Keratinocyte (primary cell): ENCODE measurements at regions not wholly inside any gene's neighbourhood (a gene's known extent, or its start where the extent isn't known, plus 50 kb on each side); places are given as distances from the start of the nearest gene placed in this dataset.
A peak's percentile ranks its signal among the peaks of the same experiment; 100 is the strongest.

Experiments
- DNase-seq: peaks from one replicate; pipeline ENCODE4 v3.0.0-alpha.2; 2011; ENCODE audit warnings: low read depth, missing footprints, low spot score
- FAIRE-seq: peaks from 2 replicates; lab custom pipeline; 2011; peaks lifted over from hg19 to GRCh38; lab: Jason Lieb, UNC
- H2AFZ ChIP-seq: 2 replicates; pipeline ENCODE4 v1.6.0; 2012; ENCODE audit warnings: low read length, control low read depth, inconsistent platforms; ENCODE audit not compliant: control insufficient read depth
- H3K27ac ChIP-seq: 2 replicates; pipeline ENCODE4 v1.5.1; 2011; ENCODE audit warnings: low read length; ENCODE audit not compliant: control insufficient read depth, insufficient read depth
- H3K27me3 ChIP-seq: 3 replicates; pipeline ENCODE4 v1.6.0; 2011; ENCODE audit warnings: low read length; ENCODE audit not compliant: control insufficient read depth, insufficient read depth; ENCODE audit errors: extremely low read depth
- H3K36me3 ChIP-seq, 2 experiments: 2 replicates in 1 of 2; 3 replicates in 1 of 2; pipeline ENCODE4 v1.5.1; 2011; ENCODE audit warnings: low read length in 2 of 2, mild to moderate bottlenecking in 1 of 2; ENCODE audit not compliant: control insufficient read depth in 2 of 2, insufficient read depth in 2 of 2; ENCODE audit errors: extremely low read depth in 1 of 2
- H3K4me1 ChIP-seq: 3 replicates; pipeline ENCODE4 v1.5.1; 2011; ENCODE audit warnings: low read length; ENCODE audit not compliant: control insufficient read depth, insufficient read depth; ENCODE audit errors: extremely low read depth
- H3K4me2 ChIP-seq: 3 replicates; pipeline ENCODE4 v1.6.0; 2011; ENCODE audit warnings: low read depth, low read length; ENCODE audit not compliant: control insufficient read depth, insufficient read depth; ENCODE audit errors: extremely low read depth
- H3K4me3 ChIP-seq, 3 experiments: fragments of 200-600 bp in 1 of 3; sonication (generic) in 1 of 3; 2 replicates in 2 of 3; 3 replicates in 1 of 3; pipeline ENCODE4 v1.5.1; 2011 to 2016; ENCODE audit warnings: low read length in 3 of 3, mild to moderate bottlenecking in 3 of 3, control low read depth in 2 of 3, inconsistent platforms in 1 of 3, low read depth in 1 of 3, mixed read lengths in 1 of 3, mixed run types in 1 of 3, moderate library complexity in 1 of 3; ENCODE audit not compliant: control insufficient read depth in 2 of 3, insufficient read depth in 2 of 3; ENCODE audit errors: extremely low read depth in 1 of 3
- H3K79me2 ChIP-seq: 2 replicates; pipeline ENCODE4 v1.6.0; 2012; ENCODE audit warnings: low read length; ENCODE audit not compliant: control insufficient read depth, insufficient read depth
- H3K9ac ChIP-seq: 3 replicates; pipeline ENCODE4 v1.6.0; 2011; ENCODE audit warnings: low read length; ENCODE audit not compliant: control insufficient read depth, insufficient read depth; ENCODE audit errors: extremely low read depth
- H3K9me1 ChIP-seq: 3 replicates; pipeline ENCODE4 v1.6.0; 2011; ENCODE audit warnings: low read length; ENCODE audit not compliant: control insufficient read depth, insufficient read depth; ENCODE audit errors: extremely low read depth
- H3K9me3 ChIP-seq: 2 replicates; pipeline ENCODE4 v1.5.1; 2012; ENCODE audit warnings: low read depth, low read length; ENCODE audit not compliant: control insufficient read depth
- H4K20me1 ChIP-seq: 3 replicates; pipeline ENCODE4 v1.6.0; 2011; ENCODE audit warnings: low read length; ENCODE audit not compliant: control insufficient read depth, insufficient read depth; ENCODE audit errors: extremely low read depth
- CTCF ChIP-seq, 3 experiments: IDR thresholded peaks in 1 of 3; conservative IDR thresholded peaks in 1 of 3; optimal IDR thresholded peaks in 1 of 3; 2 replicates in 2 of 3; 3 replicates in 1 of 3; pipeline versions ENCODE3 to v1.5.1; 2011; ENCODE audit warnings: low read length in 3 of 3, mild to moderate bottlenecking in 3 of 3, moderate library complexity in 2 of 3, control low read depth in 1 of 3, inconsistent platforms in 1 of 3; ENCODE audit not compliant: insufficient read depth in 2 of 3; ENCODE audit errors: extremely low read depth in 1 of 3
- EZH2 ChIP-seq: IDR thresholded peaks from one replicate; pipeline ENCODE4 v1.6.1; 2012; ENCODE audit warnings: inconsistent platforms, mild to moderate bottlenecking, low read length, moderate library complexity
- dilution Hi-C: fragments of 300-500 bp; cut with MboI; formaldehyde crosslinking; loops from one replicate; pipeline ENCODE4 v1.7.0; 2020; ENCODE audit warnings: low sequenced_read_pairs; ENCODE audit not compliant: extremely low pct_ligation_motif_present

- Histone ChIP-seq H3K9me1 (no peaks in the 10 kb centered on the region), H3K4me3 (no peak overlapping the region), H3K9me3 (no peaks in the 10 kb centered on the region), H3K9ac (no peak overlapping the region), H3K27ac (no peak overlapping the region), H3K27me3 (no peaks in the 10 kb centered on the region), H3K36me3 (no peaks in the 10 kb centered on the region), H3K79me2 (no peaks in the 10 kb centered on the region), H3K4me1 (no peaks in the 10 kb centered on the region), H4K20me1 (no peaks in the 10 kb centered on the region), H3K4me2 (no peak overlapping the region), H2AFZ (no peak overlapping the region)
- dilution Hi-C loops: no loop called here
- TF ChIP-seq CTCF (optimal IDR thresholded peaks at IDR 0.05 in 1 of 3, IDR thresholded peaks at IDR 0.05 in 1 of 3, conservative IDR thresholded peaks at IDR 0.05 in 1 of 3; ENCODE audit: extremely low read depth in 1 of 3, insufficient read depth in 2 of 3, low read length in 3 of 3): no peak
- no peak for TF ChIP-seq EZH2
- DNase-seq (no peak), FAIRE-seq (no peak)
Measured at GRCh38 chr2:58875436-58875835, 634.3 kb upstream of the FANCL start.

- dilution Hi-C loops: no loop called here
- no peak for DNase-seq
Measured at GRCh38 chr2:58871469-58872142, 630.5 kb upstream of the FANCL start.

More at GRCh38 chr2:58871469-58872142, 630.5 kb upstream of the FANCL start:
- FAIRE-seq: no peak
- H3K4me3 ChIP-seq: no peak overlapping the region
- no peak overlapping the region for H3K27ac ChIP-seq
- no peaks in the 10 kb centered on the region for H3K79me2 ChIP-seq
- H4K20me1 ChIP-seq: no peaks in the 10 kb centered on the region
- H3K4me1 ChIP-seq: no peaks in the 10 kb centered on the region
- no peaks in the 10 kb centered on the region for H3K9me1 ChIP-seq
- H3K9me3 ChIP-seq: no peaks in the 10 kb centered on the region
- no peak overlapping the region for H3K9ac ChIP-seq
- no peak overlapping the region for H2AFZ ChIP-seq
- H3K36me3 ChIP-seq: no peaks in the 10 kb centered on the region
- no peak overlapping the region for H3K4me2 ChIP-seq
- TF ChIP-seq CTCF (optimal IDR thresholded peaks at IDR 0.05 in 1 of 3, IDR thresholded peaks at IDR 0.05 in 1 of 3, conservative IDR thresholded peaks at IDR 0.05 in 1 of 3; ENCODE audit: extremely low read depth in 1 of 3, insufficient read depth in 2 of 3, low read length in 3 of 3) (peak in 1 of 3 experiments; percentile 14), EZH2 (no peak)
- no peaks in the 10 kb centered on the region for H3K27me3 ChIP-seq
